Right ventricle myocardium superior (tissue), 1 donor: ENCODE measurements at regions not wholly inside any gene's neighbourhood (a gene's known extent, or its start where the extent isn't known, plus 50 kb on each side); places are given as distances from the start of the nearest gene placed in this dataset.
"Not testable (repeated sequence)": the region's sequence is repeated elsewhere in the genome, so short reads cannot be mapped to it uniquely, and the experiment has no call there.

Source experiments
- ATAC-seq: fragments of 200-7000 bp; cut with Tn5 transposase; one replicate; pipeline ENCODE4 v1.9.1; 2020; ENCODE audit warnings: mild to moderate bottlenecking; ENCODE audit not compliant: poor library complexity
- DNase-seq: peaks from one replicate; pipeline ENCODE4 v3.0.0-alpha.2; 2020
- intact Hi-C: fragments of 100-400 bp; cut with DNase I; formaldehyde crosslinking; loops from one replicate; pipeline ENCODE4 v1.11.2; 2022
- donor health status: DM: no; HTN: yes; CAD: no; lungs with severe emphysema.

DNA sequence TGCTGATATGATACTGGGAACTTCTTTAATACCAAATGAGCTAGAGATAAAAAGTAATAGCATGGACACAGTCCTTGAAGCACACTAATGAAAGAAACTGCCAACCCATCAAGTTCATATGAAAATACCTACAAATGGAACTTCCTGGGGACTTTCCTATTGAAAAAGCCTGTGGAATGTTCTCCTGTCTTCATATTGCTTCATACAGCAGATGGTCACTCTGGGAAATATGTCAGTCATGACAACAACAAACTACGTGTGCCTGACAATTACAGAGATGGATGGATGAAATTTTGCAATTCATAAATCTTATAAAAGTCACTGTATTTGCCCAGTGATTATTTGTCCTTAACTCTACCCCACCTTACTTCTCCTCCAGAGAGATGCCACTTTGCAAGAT lies 106.6 kb upstream of the COL1A2 start:
- ATAC-seq (no peak), DNase-seq (no peak)
- intact Hi-C loops: no loop called here

DNA sequence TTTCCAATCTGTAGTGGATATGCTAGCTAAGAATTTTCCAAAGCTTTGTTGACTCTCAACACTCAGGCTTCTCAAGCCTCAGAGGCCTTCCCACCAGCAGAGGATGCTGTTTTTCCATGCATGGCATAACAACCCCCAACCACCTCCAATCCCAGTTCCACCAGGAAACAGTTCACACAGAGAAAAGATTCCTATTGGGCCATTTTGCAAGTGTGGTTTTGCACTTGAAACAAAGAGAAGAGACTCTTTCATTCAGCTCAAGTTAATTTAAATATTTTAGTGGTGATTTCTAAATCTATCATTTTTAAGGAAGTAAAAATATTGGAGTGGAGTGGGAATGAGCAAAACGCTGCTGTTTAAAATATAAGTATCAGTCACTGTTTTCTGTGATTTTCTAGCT lies 105.6 kb upstream of the COL1A2 start:
- intact Hi-C loops: no loop called here
- DNase-seq (peak; percentile 57), ATAC-seq (peak; percentile 91)

GRCh38 chr7:94294471-94295131 lies 100.1 kb upstream of the COL1A2 start:
- no peak for ATAC-seq

DNA sequence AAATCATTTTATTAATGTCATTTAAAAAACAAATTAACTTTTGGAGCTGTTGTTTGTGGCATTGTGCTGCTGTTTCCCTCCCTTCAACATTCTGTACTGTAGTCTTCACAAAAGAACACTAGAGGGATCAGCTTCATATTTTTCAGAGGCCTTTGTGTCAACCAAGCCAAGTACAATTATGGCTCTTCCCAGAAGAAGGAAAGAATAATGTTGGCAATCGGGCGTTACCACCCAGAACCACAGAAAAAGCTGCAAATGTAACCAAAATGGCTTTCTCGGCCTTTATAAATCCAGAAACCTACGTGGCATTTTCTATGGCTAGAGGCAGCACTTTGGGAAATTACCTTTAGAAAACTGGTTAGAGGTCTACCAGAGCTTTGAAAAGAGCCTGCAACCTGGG lies 98.8 kb upstream of the COL1A2 start:
- DNase-seq (no peak), ATAC-seq (peak; percentile 79)
- intact Hi-C loops: no loop called here

More at GRCh38 chr7:94294471-94295131, 100.1 kb upstream of the COL1A2 start:
- intact Hi-C loops: no loop called here
- no peak for DNase-seq

- DNase-seq (no peak), ATAC-seq (no peak)
- intact Hi-C loops: no loop called here
These were observed 97.8 kb upstream of the COL1A2 start for GRCh38 chr7:94296881-94297280.

DNA sequence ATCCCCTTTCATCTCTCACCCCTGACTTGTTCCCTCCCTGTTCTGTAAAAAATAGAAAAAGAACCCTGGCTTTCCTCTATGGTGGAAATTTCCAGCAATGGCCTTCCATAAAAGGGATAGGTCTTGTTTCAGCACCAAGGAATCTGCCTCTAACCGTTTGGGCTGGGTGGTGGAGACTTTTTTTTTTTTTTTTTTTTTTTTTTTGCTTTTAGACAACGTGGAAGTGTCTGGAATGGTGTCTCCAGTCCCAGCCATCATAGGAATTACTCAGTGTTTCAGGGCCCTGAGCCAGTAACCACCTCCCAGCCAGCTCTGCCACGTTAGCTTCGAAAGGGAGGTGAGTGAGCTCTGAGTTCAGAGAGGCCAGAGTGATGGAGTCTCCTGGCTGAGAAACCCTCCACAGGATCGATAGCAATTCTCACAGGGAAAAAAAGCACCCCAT lies 97.3 kb upstream of the COL1A2 start:
- DNase-seq (peak; percentile 73), ATAC-seq (peak; percentile 67)
- intact Hi-C loops: no loop called here

- DNase-seq: no peak
- ATAC-seq: no peak
- intact Hi-C loops: no loop called here
These were observed 95.8 kb upstream of the COL1A2 start for GRCh38 chr7:94298943-94299342.

DNA sequence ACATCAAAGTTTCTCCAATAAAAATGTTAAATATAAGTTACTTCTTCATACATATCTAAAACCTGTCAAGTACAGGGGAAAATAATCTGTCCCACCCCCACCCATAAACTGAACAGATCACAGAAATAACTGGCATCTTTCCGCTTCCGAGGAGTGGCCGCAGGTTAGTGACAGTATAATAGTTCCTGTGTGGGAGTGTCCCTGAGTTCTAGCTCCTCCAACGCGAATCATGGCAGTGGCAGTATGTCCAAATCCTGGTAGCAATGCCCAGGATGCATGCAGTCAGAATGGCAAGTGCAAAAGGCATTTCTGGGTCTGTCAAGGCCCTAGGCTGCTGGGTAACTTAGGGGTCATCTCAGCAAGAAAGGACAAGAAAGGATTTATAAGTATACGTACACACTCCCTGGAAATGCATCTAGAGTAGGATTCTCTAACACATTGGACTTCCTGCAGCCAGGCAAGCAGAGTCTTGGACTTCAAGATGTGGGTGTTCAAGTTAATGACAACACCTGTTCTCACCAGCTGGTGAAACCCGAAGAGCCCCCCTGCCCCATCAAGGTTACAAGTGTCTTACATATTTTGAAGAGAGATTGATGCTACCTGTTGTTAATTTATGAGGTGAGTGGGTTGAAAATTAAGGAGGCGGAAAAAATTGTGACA lies 94.4 kb upstream of the COL1A2 start:
- ATAC-seq (no peak), DNase-seq (no peak)
- intact Hi-C loops: no loop called here

DNA sequence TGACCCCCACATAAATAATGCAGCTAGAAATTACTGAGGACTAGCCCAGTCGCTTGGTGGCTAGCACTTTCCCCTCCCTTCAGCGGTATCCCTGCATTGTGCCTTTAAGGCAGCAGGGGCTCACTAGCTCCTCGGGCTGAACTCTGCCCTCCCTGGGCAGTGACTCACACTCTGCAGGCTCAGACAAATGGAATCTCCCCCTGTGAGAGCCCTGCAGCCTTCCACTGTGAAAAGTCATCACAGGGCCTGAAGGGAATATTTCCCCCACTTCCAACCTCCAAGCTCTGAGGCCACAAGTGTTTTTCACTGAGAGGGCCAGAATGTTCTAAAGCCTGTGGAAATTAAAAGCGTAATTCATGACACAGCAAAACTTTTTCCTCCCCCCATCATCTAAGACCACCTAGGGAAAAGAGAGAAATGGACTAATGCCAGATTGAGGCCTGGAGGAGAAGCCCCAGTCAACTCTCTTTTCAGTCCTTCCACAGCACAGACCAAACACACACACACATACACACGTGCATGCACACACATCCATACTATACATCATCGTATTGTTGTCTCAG lies 93.6 kb upstream of the COL1A2 start:
- peak; percentile 78 for DNase-seq
- ATAC-seq: peak; percentile 82
- intact Hi-C loops: no loop called here

DNA sequence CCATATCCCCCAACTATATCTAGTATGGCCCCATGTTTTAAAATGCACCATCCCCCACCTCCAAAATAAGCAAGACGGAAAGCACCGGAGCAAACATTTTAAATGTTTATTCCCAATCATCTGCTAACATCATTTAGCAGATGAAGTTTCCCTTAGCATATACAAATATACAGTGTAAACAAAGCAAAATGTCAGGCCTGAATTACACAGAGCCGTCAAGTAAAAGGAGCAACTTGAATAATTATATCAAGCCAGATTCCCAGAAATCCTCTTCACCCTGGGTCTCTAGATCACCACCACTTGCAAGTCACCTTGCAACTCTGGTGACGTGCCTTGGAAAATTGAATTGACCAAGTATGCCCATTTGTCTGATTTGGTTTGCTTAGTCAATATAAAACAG lies 91.6 kb upstream of the COL1A2 start:
- intact Hi-C loops: no loop called here
- no peak for DNase-seq
- ATAC-seq: no peak

DNA sequence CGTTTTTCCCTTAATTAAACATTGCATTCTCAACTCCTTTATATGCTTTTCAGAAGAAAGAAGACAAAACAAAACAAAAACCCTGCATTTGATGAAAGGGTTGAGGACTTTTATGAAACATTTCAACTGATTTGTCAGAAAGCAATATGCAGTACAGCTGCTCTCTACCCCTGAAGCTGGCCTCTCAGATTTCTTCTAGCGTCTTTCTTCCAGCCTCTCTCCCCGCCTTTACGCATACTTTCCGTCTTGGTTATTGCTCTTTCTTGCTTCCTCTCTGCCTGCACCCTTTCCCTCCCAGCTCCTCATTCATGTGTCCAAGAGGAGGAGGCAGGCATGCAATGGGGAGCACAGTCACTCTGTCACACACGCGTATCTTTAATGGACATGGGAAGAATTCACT lies 91.0 kb upstream of the COL1A2 start:
- intact Hi-C loops: no loop called here
- ATAC-seq (no peak), DNase-seq (no peak)

- intact Hi-C loops: no loop called here
These were observed 89.8 kb upstream of the COL1A2 start for GRCh38 chr7:94304878-94305277.

GRCh38 chr7:94305836-94306235 lies 88.9 kb upstream of the COL1A2 start:
- intact Hi-C loops: no loop called here
- DNase-seq: no peak
- no peak for ATAC-seq

More at GRCh38 chr7:94304878-94305277, 89.8 kb upstream of the COL1A2 start:
- ATAC-seq (no peak), DNase-seq (no peak)

DNA sequence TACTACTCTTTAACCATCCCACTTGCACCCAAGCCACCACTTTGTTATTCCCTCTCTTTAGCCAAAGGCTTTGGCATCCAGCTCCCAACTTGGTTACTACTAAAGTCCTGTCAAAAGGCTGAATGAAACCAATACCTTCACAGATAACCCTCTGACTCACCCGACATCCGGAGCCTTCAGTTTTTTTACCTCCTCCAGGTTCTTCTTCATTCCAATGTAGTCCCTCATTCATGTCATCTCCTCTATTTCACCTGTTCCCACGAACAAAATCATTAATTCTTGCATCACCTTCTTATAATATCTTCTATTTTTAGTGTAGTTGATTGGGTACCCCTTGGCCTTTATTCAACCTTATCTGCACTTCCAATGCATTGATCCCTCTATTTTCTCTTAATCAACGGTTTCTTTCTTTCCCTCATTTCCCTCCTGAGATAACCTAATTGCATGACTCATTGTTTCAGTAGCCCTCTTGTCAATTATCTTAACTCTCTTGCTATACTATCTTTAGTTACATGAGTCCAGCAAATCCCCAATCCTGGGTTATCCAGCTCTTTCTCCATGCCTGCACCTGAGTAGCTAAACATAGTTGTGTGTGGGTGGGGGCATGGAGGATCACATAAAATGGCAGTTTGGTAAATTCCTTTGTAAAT lies 87.2 kb upstream of the COL1A2 start:
- no peak for DNase-seq
- intact Hi-C loops: no loop called here
- no peak for ATAC-seq

GRCh38 chr7:94311515-94311914 lies 83.2 kb upstream of the COL1A2 start:
- no peak for DNase-seq
- no peak for ATAC-seq
- intact Hi-C loops: no loop called here

- ATAC-seq (no peak), DNase-seq (no peak)
- intact Hi-C loops: no loop called here
These were observed 80.8 kb upstream of the COL1A2 start for GRCh38 chr7:94313926-94314325.

DNA sequence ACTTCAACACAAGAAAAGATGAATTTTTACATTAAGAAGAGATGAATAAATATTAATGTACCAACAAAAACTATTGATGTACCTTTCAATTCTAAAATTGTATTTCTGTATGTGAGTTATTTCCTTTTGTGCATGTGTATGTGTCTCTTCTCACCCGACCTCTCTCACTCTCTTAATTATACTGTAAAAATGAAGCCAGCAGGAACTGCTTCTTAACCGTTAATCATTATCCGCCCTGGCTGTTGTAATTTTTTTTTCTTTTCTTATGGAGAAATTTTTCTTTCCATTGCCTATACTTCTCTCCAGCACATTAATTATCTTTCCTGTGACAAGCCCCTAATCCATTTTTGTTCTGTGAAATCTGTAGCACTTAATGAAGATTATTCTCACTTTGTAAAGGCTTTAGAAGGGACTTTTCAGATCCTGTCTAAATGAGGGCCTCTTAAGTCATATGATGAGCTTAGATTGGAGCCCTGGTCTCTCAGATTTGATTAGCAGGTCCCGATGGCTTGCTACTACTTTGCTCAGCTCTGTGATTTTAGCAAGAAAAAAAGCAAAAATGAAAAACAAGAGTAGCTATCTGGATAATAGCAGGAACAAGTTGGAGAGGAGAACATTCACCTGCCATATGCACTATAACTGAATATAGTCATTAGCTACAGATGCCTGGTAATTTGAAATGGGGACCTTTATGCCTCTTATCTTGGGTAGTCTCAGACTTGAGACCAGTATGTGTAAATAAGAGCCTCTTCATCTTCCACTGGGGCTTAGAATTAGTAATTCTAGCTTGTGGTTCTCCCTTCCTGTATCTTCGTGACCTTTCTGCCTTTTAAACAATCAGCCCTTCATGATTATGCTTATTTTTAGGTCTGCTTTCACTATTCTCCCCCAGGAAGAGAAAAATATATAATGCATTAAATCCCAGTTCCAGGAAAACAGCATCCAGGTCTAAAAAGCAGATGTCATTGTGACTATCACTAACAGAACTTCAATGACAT lies 80.0 kb upstream of the COL1A2 start:
- intact Hi-C loops: no loop called here
- ATAC-seq: no peak
- no peak for DNase-seq

- ATAC-seq, DNase-seq, intact Hi-C loops: not testable (repeated sequence)
These were observed 73.6 kb upstream of the COL1A2 start for GRCh38 chr7:94321138-94321537.

DNA sequence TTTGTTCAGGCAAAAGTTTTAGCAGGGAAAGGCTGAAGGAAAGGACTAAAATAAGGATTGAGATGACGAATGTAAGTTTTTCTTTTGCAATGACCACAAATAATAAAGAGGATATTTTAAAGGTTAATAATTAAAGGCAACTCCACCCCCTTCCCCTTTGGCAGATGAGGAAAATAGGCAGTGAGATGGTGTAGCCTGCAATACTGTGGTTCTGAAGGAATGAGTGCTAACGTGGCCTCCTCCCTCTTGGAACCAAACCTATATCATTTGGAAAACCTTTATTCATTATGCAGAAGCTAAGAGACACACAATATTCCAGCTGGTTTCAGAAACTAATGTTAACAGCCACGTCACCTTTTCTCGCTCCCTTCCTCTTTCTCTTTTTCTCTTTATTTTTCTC lies 70.9 kb upstream of the COL1A2 start:
- DNase-seq (no peak), ATAC-seq (no peak)
- intact Hi-C loops: no loop called here
